Endothelial cell of hepatic sinusoid (primary cell): ENCODE measurements at regions not wholly inside any gene's neighbourhood (a gene's known extent, or its start where the extent isn't known, plus 50 kb on each side); places are given as distances from the start of the nearest gene placed in this dataset.

Experiments used
- in situ Hi-C: cut with HindIII; loops from 2 replicates; pipeline ENCODE4 v1.10.0; 2017; ENCODE audit warnings: low sequenced_read_pairs

- in situ Hi-C loops, result no loop called here
Observed at GRCh38 chr9:104009826-104010225, 84.3 kb upstream of the SMC2 start.

- in situ Hi-C loops, result no loop called here
Observed at GRCh38 chr9:104022083-104022482, 72.0 kb upstream of the SMC2 start.

DNA sequence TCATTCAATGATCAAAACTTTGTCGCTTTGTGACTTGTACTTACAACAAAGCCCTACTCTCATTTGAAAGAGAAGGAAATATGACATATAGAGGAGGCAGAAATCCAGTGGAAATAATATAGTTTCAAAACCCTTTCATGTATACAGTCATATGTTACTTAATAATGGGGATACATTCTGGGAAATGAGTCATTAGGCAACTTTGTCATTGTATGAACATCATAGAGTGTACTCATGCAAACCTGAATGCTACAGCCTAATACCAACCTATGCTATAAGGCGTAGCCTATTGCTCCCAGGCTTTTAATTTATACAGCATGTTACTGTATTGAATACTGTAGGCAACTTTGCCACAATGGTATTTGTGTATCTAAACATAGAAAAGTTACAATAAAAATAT is 69.0 kb upstream of the SMC2 start:
- in situ Hi-C loops, result no loop called here

GRCh38 chr9:104025945-104026344 is 68.2 kb upstream of the SMC2 start:
- in situ Hi-C loops, result no loop called here

DNA sequence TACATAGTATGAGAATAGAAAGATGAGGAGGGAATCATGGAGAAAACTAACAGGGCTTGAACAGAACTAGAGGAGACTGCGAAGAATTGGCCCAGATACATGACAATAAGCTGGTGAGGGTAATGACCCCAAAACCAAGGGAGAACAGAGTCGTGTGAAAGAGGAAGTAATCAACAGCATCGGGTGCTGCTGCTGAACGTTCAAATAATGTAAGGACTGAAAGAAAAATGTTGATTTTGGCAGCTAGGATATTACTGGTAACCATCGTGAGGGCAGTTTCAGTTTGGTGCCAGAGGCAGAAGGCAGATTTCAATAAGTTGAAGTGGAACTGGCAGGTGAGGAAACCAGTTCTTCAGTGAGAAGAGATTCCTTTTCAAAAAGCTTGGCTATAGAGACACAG is 66.8 kb upstream of the SMC2 start:
- in situ Hi-C loops, result no loop called here

DNA sequence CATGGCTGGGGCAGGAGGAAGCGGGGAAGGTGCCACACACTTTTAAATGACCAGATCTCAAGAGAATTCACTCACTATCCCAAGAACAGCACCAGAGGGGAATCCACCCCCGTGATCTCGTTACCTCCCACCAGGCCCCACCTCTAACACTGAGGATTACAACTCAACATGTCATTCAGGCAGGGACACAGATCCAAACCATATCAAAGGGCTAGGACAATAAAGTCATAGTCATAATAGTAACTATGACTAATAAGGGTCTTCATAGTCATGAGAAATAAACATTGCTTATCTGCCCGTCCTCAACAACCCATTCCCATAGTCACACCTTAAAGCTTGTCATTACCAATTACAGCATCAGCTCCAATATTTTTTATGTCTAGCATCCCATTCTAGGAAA is 65.3 kb upstream of the SMC2 start:
- in situ Hi-C loops, result no loop called here
